ENCODE measurements at regions not wholly inside any gene's neighbourhood (a gene's known extent, or its start where the extent isn't known, plus 50 kb on each side); places are given as distances from the start of the nearest gene placed in this dataset.

GRCh38 chr16:86903068-86903467, 324.7 kb downstream of the FOXL1 start:
- H3K4me3 ChIP-seq (ENCODE audit: low read depth, low read length): no peak overlapping the region
- TF ChIP-seq CTCF (conservative IDR thresholded peaks at IDR 0.05; ENCODE audit: low read depth, low read length): no peak
- DNase-seq (ENCODE audit: low read depth): no peak

- no peak for DNase-seq (ENCODE audit: low read depth)
- TF ChIP-seq CTCF (conservative IDR thresholded peaks at IDR 0.05; ENCODE audit: low read depth, low read length): no peak
- no peak overlapping the region for H3K4me3 ChIP-seq (ENCODE audit: low read depth, low read length)
Observed at GRCh38 chr16:86905302-86905701, 327.0 kb downstream of the FOXL1 start.

- no peak for TF ChIP-seq CTCF (conservative IDR thresholded peaks at IDR 0.05; ENCODE audit: low read depth, low read length)
- no peak for DNase-seq (ENCODE audit: low read depth)
- H3K4me3 ChIP-seq (ENCODE audit: low read depth, low read length): no peak overlapping the region
Observed at GRCh38 chr16:86906623-86907022, 328.3 kb downstream of the FOXL1 start.

GRCh38 chr16:86909359-86910160, 331.2 kb downstream of the FOXL1 start:
- TF ChIP-seq CTCF (conservative IDR thresholded peaks at IDR 0.05; ENCODE audit: low read depth, low read length): no peak
- no peak overlapping the region for H3K4me3 ChIP-seq (ENCODE audit: low read depth, low read length)
- DNase-seq (ENCODE audit: low read depth): no peak

GRCh38 chr16:86910161-86910769, 331.9 kb downstream of the FOXL1 start:
- no peak for DNase-seq (ENCODE audit: low read depth)
- no peak for TF ChIP-seq CTCF (conservative IDR thresholded peaks at IDR 0.05; ENCODE audit: low read depth, low read length)
- no peak overlapping the region for H3K4me3 ChIP-seq (ENCODE audit: low read depth, low read length)

- no peak for TF ChIP-seq CTCF (conservative IDR thresholded peaks at IDR 0.05; ENCODE audit: low read depth, low read length)
- DNase-seq (ENCODE audit: low read depth): no peak
- no peak overlapping the region for H3K4me3 ChIP-seq (ENCODE audit: low read depth, low read length)
Observed at GRCh38 chr16:86911437-86911958, 333.1 kb downstream of the FOXL1 start.
